ENCODE measurements at regions not wholly inside any gene's neighbourhood (a gene's known extent, or its start where the extent isn't known, plus 50 kb on each side); places are given as distances from the start of the nearest gene placed in this dataset.

DNA sequence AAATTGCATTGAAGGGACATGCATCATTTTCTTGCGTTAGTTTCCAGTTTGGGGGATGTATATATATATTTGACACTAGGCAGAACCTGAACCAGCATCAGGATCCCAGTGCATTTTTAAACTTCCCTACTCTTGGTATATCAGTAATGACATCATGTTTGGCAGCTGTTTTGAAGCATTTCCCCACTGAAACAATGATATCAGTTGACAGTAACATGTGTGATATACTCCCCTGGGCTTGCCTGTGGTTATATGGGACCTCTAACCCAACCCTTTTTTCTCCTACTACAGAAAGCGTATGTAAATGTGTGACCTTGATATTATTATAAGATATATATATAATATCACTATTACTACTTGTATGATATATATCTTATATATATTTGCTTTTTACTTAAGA lies 225.9 kb upstream of the CASK start:
- Histone ChIP-seq H3K4me3 (no peak overlapping the region), H3K36me3 (no peaks in the 10 kb centered on the region), H3K4me1 (no peaks in the 10 kb centered on the region), H3K27ac (no peak overlapping the region), H3K9me3 (no peaks in the 10 kb centered on the region), H3K27me3 (no peaks in the 10 kb centered on the region)
- intact Hi-C loops (cut with DNase I; ENCODE audit: low total_unique reads), result no loop called here
- TF ChIP-seq EP300 (IDR thresholded peaks at IDR 0.05; ENCODE audit: low read depth) (no peak), POLR2AphosphoS5 (IDR thresholded peaks at IDR 0.05) (no peak), POLR2A (IDR thresholded peaks at IDR 0.05) (no peak)
- TF ChIP-seq, protein P1, sequence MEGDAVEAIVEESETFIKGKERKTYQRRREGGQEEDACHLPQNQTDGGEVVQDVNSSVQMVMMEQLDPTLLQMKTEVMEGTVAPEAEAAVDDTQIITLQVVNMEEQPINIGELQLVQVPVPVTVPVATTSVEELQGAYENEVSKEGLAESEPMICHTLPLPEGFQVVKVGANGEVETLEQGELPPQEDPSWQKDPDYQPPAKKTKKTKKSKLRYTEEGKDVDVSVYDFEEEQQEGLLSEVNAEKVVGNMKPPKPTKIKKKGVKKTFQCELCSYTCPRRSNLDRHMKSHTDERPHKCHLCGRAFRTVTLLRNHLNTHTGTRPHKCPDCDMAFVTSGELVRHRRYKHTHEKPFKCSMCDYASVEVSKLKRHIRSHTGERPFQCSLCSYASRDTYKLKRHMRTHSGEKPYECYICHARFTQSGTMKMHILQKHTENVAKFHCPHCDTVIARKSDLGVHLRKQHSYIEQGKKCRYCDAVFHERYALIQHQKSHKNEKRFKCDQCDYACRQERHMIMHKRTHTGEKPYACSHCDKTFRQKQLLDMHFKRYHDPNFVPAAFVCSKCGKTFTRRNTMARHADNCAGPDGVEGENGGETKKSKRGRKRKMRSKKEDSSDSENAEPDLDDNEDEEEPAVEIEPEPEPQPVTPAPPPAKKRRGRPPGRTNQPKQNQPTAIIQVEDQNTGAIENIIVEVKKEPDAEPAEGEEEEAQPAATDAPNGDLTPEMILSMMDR (IDR thresholded peaks at IDR 0.05), result no peak
- in situ Hi-C loops (cut with MboI; ENCODE audit: low pct_ligation_motif_present in 1 of 4, low pct_unique_long_range_greater_than_20kb in 1 of 4, low sequenced_read_pairs in 3 of 4), result no loop called here
- WGBS, 2 donors (ENCODE audit: low coverage in 1 of 2), result 82 to 100% methylated on average over 2 of the region's 2 CpGs
- DNase-seq, result no peak

DNA sequence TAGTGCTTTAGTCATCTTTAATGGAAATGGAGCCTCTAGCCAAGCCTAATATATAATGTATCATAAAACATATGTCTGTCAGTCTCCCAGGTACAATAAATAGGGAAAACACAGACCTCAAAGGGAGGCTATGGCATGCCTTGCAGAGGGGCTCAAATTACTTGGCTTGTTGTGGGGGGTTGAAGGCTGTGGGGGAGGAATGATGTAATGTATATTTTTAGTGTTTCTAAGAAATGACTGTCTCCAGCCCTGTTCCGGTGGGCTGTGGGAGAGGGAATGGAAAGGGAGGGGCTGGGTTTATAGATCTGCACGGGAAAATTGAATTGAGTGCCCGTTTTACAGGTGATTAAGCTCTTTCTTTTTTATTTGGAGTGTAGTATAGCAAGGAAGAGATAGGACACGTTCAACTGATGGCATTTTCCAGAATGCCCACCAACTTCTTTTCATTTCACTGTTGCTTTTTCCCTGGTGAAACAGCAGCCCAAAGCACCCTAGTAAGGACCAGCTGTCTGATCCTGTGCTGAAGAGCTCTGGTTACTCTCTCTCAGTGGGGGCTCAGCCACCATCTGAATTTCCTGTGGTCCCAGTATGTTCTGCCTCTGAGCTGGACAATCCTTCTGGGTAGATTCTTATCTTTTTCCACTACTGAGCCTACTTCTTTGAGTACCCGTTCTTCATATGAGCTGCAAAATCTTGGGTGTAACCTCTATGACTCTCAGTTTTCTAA lies 220.7 kb upstream of the CASK start:
- in situ Hi-C loops (cut with MboI; ENCODE audit: low pct_ligation_motif_present in 1 of 4, low pct_unique_long_range_greater_than_20kb in 1 of 4, low sequenced_read_pairs in 3 of 4), result no loop called here
- TF ChIP-seq POLR2A (IDR thresholded peaks at IDR 0.05) (no peak), POLR2AphosphoS5 (IDR thresholded peaks at IDR 0.05) (no peak), EP300 (IDR thresholded peaks at IDR 0.05; ENCODE audit: low read depth) (no peak)
- TF ChIP-seq, protein P1 (IDR thresholded peaks at IDR 0.05), result no peak
- DNase-seq, result no peak

DNA sequence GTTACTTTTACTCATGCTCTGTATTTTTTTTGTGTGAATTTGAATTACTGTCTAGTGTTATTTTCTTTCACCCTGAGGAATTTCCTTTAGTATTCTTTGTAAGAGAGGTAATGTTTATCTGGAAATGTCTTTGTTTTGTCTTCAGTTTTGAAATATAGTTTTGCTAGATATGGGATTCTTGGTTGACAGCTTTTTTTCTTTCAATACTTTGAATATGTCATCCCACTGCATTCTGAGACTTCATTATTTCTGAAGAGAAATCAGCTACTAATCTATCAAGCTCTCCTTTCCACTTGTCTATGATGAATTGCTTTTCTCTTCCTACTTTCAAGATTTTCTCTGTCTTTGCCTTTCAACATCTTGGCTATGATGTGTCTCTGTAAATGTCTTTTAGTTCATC lies 217.0 kb upstream of the CASK start:
- no peak overlapping the region for H3K4me3 ChIP-seq
- no peaks in the 10 kb centered on the region for H3K27me3 ChIP-seq
- no peaks in the 10 kb centered on the region for H3K36me3 ChIP-seq
- no peaks in the 10 kb centered on the region for H3K4me1 ChIP-seq
- in situ Hi-C loops (cut with MboI; ENCODE audit: low pct_ligation_motif_present in 1 of 4, low pct_unique_long_range_greater_than_20kb in 1 of 4, low sequenced_read_pairs in 3 of 4) (no loop called here), intact Hi-C loops (cut with DNase I; ENCODE audit: low total_unique reads) (no loop called here)
- H3K9me3 ChIP-seq, result no peaks in the 10 kb centered on the region
- no peak for DNase-seq
- no peak overlapping the region for H3K27ac ChIP-seq
- TF ChIP-seq, protein P1 (IDR thresholded peaks at IDR 0.05), result no peak
- TF ChIP-seq EP300 (IDR thresholded peaks at IDR 0.05; ENCODE audit: low read depth) (no peak), POLR2A (IDR thresholded peaks at IDR 0.05) (no peak), POLR2AphosphoS5 (IDR thresholded peaks at IDR 0.05) (no peak)

More for the DNA sequence above, 220.7 kb upstream of the CASK start:
- intact Hi-C loops (cut with DNase I; ENCODE audit: low total_unique reads), result no loop called here
- Histone ChIP-seq H3K9me3 (no peaks in the 10 kb centered on the region), H3K27ac (no peak overlapping the region), H3K36me3 (no peaks in the 10 kb centered on the region), H3K4me3 (no peak overlapping the region), H3K27me3 (no peaks in the 10 kb centered on the region), H3K4me1 (no peaks in the 10 kb centered on the region)
- WGBS, 2 donors (ENCODE audit: low coverage in 1 of 2), result 53 to 80% methylated on average over 1 to 5 of the region's 5 CpGs

DNA sequence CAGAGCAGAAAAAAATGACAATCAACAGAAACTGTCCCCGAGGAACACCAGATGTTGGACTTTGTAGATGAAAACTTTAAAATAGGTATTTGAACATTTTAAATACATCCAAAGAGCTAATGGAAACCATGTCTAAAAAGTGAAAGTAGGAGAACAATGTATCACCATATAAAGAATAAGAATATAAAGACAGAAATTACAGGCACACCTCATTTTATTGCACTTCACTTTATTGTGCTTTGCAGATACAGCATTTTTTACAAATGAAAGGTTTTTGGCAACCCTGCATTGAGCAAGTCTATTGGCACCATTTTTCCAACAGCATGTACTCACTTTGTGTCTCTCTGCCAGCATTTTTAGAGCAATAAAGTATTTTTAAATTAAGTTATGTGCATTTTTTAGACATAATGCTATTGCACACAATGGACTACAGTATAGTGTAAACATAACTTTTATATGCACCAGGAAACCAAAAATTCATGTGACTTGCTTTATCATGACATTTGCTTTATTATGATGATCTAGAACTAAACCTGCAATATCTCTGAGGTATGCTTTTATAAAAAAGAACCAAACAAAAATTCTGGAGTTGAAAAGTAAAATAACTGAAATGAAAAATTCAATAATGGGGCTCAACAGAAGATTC lies 212.4 kb upstream of the CASK start:
- DNase-seq, result no peak
- H3K4me1 ChIP-seq, result no peaks in the 10 kb centered on the region
- no peaks in the 10 kb centered on the region for H3K27me3 ChIP-seq
- H3K4me3 ChIP-seq, result no peak overlapping the region
- peak overlapping the region in 2 of 4 donors; percentile 9 to 42 for H3K27ac ChIP-seq
- intact Hi-C loops (cut with DNase I; ENCODE audit: low total_unique reads) (no loop called here), in situ Hi-C loops (cut with MboI; ENCODE audit: low pct_ligation_motif_present in 1 of 4, low pct_unique_long_range_greater_than_20kb in 1 of 4, low sequenced_read_pairs in 3 of 4) (no loop called here)
- no peaks in the 10 kb centered on the region for H3K36me3 ChIP-seq
- H3K9me3 ChIP-seq, result no peaks in the 10 kb centered on the region
- WGBS, 2 donors (ENCODE audit: low coverage in 1 of 2), result 53 to 75% methylated on average over 1 of the region's 1 CpG
- TF ChIP-seq POLR2AphosphoS5 (IDR thresholded peaks at IDR 0.05), result no peak
- TF ChIP-seq, protein P1 (IDR thresholded peaks at IDR 0.05), result no peak
- no peak for TF ChIP-seq EP300 (IDR thresholded peaks at IDR 0.05; ENCODE audit: low read depth)
- TF ChIP-seq POLR2A (IDR thresholded peaks at IDR 0.05), result no peak

Measured in transverse colon (tissue), 4 donors.